HG02571 (cell line): ENCODE measurements at regions not wholly inside any gene's neighbourhood (a gene's known extent, or its start where the extent isn't known, plus 50 kb on each side); places are given as distances from the start of the nearest gene placed in this dataset.

Source experiments
- ATAC-seq: cut with Tn5 transposase; IDR thresholded peaks from one replicate; pipeline ENCODE4 v1.9.1; 2021; ENCODE audit warnings: mild to moderate bottlenecking, moderate library complexity; ENCODE audit not compliant: unreplicated experiment

- ATAC-seq = no peak
These were observed 288.5 kb downstream of the KBTBD8 start for GRCh38 chr3:67286586-67286985.

GRCh38 chr3:67288466-67289106, 290.5 kb downstream of the KBTBD8 start:
- no peak for ATAC-seq

- no peak for ATAC-seq
These were observed 291.5 kb downstream of the KBTBD8 start for GRCh38 chr3:67289626-67290025.

- ATAC-seq = peak; percentile 44
These were observed 292.3 kb downstream of the KBTBD8 start for GRCh38 chr3:67290438-67290837.

- ATAC-seq = no peak
These were observed 293.5 kb downstream of the KBTBD8 start for GRCh38 chr3:67291287-67292252.

GRCh38 chr3:67292356-67293121, 294.4 kb downstream of the KBTBD8 start:
- no peak for ATAC-seq

- ATAC-seq = no peak
These were observed 296.2 kb downstream of the KBTBD8 start for GRCh38 chr3:67294341-67294740.

GRCh38 chr3:67296039-67296892, 298.2 kb downstream of the KBTBD8 start:
- no peak for ATAC-seq

GRCh38 chr3:67297715-67298475, 299.8 kb downstream of the KBTBD8 start:
- no peak for ATAC-seq

GRCh38 chr3:67301556-67301955, 303.4 kb downstream of the KBTBD8 start:
- ATAC-seq = no peak

GRCh38 chr3:67302489-67302888, 304.4 kb downstream of the KBTBD8 start:
- no peak for ATAC-seq

GRCh38 chr3:67305160-67305559, 307.1 kb downstream of the KBTBD8 start:
- ATAC-seq = no peak

GRCh38 chr3:67305922-67306321, 307.8 kb downstream of the KBTBD8 start:
- ATAC-seq = no peak

GRCh38 chr3:67311440-67311839, 313.3 kb downstream of the KBTBD8 start:
- ATAC-seq = no peak

GRCh38 chr3:67312155-67312554, 314.0 kb downstream of the KBTBD8 start:
- ATAC-seq = no peak

GRCh38 chr3:67318162-67318561, 320.1 kb downstream of the KBTBD8 start:
- ATAC-seq = no peak

GRCh38 chr3:67324554-67324953, 326.4 kb downstream of the KBTBD8 start:
- no peak for ATAC-seq
